HG03135 (cell line): ENCODE measurements at regions not wholly inside any gene's neighbourhood (a gene's known extent, or its start where the extent isn't known, plus 50 kb on each side); places are given as distances from the start of the nearest gene placed in this dataset.
"Not testable (repeated sequence)": the region's sequence is repeated elsewhere in the genome, so short reads cannot be mapped to it uniquely, and the experiment has no call there.

Source experiments
- ATAC-seq: cut with Tn5 transposase; IDR thresholded peaks from one replicate; pipeline ENCODE4 v1.9.1; 2021; ENCODE audit warnings: mild to moderate bottlenecking, moderate library complexity; ENCODE audit not compliant: unreplicated experiment

DNA sequence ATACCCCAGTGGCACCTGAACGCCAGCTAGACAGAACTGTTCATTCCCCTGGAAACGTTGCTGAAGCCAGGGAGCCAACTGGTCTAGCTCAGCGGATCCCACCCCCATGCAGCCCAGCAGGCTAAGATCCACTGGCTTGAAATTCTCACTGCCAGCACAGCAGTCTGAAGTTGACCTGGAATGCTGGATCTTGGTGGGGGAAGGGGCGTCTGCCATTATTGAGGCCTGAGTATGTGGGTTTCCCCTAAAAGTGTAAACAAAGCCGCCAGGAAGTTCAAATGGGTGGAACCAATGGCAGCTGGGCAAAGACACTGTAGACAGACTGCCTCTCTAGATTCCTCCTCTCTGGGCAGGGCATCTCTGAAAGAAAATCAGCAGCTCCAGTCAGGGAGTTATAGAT is 213.0 kb downstream of the NKX6-1 start:
- ATAC-seq = no peak

- no peak for ATAC-seq
These were observed 219.4 kb downstream of the NKX6-1 start for GRCh38 chr4:84279678-84280077.

DNA sequence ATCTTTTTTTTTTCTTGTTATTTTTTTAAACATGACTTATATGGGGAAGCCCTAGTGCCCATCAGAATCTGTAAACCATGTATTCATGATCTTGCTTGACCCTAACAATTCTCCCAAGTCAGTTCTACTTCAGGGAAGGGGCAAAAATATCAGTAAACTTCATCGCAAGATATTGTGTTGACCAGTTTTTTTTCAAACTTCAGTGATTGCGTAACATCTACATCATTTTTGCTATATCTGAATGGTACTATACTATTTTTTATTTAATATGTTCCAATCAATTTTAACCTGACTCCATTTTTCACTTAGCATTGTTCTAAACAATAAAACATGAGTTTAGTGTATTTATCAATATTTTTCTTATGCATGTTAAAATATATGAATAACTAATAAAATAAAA is 221.2 kb downstream of the NKX6-1 start:
- ATAC-seq = no peak

DNA sequence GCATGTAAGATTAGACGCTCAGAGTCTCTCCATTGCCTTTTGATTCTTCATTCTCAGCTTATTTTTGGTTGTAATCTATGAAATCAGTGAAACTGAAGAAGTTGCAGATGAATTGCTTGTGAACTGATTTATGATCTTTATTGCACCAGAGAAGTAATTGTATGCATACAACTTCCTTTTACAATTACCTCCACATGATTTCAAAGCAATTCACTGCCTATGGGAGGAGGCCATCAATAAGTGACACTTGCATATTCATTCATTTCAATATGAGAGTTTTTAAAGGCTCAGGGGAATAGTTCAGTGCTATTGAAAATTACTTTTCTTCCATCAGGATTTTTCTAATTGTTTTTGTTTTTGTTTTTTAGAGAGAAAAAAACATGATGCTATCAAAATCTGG is 222.3 kb downstream of the NKX6-1 start:
- ATAC-seq = no peak

- ATAC-seq = no peak
These were observed 229.5 kb downstream of the NKX6-1 start for GRCh38 chr4:84269536-84270044.

GRCh38 chr4:84264652-84265051 is 234.4 kb downstream of the NKX6-1 start:
- ATAC-seq = no peak

DNA sequence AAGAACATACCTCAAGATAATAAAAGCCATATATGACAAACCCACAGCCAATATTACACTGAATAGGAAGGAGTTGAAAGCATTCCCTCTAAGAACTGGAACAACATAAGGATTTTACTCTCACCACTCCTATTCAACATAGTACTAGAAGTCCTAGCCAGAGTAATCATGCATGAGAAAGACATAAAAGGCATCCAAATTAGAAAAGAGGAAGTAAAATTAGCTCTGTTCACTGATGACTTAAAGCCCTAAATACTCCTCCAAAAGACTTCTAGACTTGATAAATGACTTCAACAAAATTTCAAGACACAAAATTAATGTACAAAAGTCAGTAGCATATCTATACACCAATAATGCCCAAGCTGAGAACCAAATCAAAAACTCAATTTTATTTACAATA is 235.7 kb downstream of the NKX6-1 start:
- ATAC-seq = no peak

GRCh38 chr4:84260495-84260894 is 238.6 kb downstream of the NKX6-1 start:
- ATAC-seq = no peak

DNA sequence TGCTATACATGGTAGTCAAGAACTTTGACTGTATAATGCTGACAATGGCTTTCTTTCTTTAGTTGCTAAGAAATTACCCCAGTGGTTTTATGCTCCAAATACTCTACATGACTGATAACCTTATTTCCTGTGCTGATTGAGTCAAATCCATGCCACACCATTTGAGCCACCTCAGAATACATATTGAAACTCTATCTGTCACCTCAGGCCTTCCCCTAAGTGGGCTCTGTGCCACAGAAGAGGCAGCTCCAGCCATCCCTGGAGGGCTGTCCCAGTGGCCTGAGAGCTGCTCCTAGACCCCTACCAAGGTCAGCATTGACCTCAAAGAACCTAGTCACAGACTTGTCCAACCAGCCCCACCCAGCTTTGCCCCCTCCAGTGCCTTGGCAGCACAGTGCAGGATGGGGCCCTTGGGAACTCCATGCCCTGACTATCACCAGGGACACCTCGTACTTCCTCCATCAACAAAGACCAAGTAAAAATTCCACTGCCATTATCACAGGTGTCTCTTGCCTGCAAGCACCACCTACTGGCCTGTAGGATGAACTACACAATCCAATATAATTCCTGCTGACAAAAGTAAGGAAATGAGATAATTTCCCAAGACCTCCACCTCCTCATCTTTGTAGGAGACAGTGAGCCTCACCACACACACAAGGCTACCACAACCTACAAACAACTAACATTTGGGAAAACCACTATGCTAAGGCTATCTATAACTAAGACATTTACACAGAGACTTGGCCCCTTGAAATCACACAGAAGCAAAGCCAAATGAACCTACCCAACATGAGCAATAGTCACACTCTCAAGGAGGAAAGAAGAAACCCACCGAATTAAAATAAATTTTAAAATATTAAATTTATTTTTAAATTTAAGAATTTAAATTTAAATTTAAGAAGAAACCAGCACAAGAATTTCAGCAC is 239.9 kb downstream of the NKX6-1 start:
- peak; percentile 76 for ATAC-seq

- no peak for ATAC-seq
These were observed 244.6 kb downstream of the NKX6-1 start for GRCh38 chr4:84254537-84254936.

GRCh38 chr4:84249521-84249920 is 249.6 kb downstream of the NKX6-1 start:
- no peak for ATAC-seq

- not testable (repeated sequence) for ATAC-seq
These were observed 254.1 kb downstream of the NKX6-1 start for GRCh38 chr4:84245042-84245441.

DNA sequence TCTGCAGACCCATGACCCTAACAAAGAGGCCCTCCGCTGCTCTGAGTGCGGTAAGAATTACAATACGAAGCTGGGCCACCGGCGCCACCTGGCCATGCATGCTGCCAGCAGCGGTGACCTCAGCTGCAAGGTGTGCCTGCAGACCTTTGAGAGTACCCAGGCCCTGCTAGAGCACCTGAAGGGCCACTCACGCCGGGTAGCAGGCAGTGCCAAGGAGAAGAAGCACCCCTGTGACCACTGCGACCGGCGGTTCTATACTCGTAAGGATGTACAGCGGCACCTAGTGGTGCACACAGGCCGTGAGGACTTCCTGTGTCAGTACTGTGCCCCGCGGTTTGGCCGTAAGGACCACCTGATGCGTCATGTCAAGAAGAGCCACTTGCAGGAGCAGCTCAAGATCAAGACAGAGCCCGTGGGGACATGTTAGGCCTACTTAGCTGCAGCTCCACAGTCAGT is 254.7 kb downstream of the NKX6-1 start:
- ATAC-seq = not testable (repeated sequence)

GRCh38 chr4:84243685-84244084 is 255.4 kb downstream of the NKX6-1 start:
- no peak for ATAC-seq

GRCh38 chr4:84239278-84239845 is 259.7 kb downstream of the NKX6-1 start:
- no peak for ATAC-seq

DNA sequence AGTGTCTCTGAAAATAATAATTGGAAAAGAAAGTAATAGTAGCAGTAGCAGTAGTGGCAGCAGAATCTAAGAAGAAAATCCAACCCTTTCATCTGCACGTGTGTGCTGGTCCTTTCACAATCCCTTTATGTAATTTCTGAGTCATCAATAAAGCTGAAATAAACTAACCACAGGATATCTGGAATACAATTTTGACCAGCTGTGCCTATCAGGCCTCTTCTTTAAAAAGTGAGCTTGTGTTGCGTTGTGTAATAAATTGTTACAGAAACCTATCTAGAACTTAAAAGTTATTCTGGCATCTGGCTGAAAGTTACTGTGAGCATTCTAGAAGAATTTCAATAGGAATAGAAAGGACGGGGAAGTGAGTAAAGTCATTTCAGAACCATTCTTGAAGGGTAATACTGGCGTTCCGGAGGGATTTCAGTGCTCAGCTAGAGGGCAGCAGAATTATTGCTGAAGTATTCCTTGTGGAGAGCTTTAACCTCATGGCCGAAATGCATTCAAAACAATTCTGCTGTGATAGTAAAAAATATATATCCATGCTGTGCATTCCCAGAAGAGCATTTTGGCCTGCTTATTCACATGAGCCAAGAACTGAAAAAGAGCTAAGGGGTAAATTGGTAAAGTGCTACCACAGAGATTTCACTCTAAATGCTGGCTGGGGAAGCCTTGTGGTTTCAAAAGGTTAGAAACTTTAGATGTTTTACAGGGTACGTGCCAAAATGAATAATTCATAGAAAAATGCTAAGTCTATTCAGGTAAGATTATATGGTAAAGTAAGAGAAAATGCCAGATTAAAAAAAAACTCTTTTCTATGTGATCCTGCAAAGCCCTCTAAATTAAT is 260.6 kb downstream of the NKX6-1 start:
- no peak for ATAC-seq

- ATAC-seq = no peak
These were observed 262.1 kb downstream of the NKX6-1 start for GRCh38 chr4:84237008-84237407.

GRCh38 chr4:84235126-84235944 is 263.8 kb downstream of the NKX6-1 start:
- ATAC-seq = peak; percentile 100

- no peak for ATAC-seq
These were observed 266.6 kb downstream of the NKX6-1 start for GRCh38 chr4:84232309-84233095.
